HG03432 (cell line): ENCODE measurements at regions not wholly inside any gene's neighbourhood (a gene's known extent, or its start where the extent isn't known, plus 50 kb on each side); places are given as distances from the start of the nearest gene placed in this dataset.
A peak's percentile ranks its signal among the peaks of the same experiment; 100 is the strongest.

Experiments used
- ATAC-seq: cut with Tn5 transposase; IDR thresholded peaks from one replicate; pipeline ENCODE4 v1.9.1; 2021; ENCODE audit warnings: mild to moderate bottlenecking, moderate library complexity; ENCODE audit not compliant: unreplicated experiment

GRCh38 chr6:113570641-113571040 is 286.5 kb upstream of the MARCKS start:
- ATAC-seq, result no peak

GRCh38 chr6:113574147-113574546 is 283.0 kb upstream of the MARCKS start:
- no peak for ATAC-seq

GRCh38 chr6:113576310-113576709 is 280.8 kb upstream of the MARCKS start:
- no peak for ATAC-seq

- no peak for ATAC-seq
Observed at GRCh38 chr6:113578691-113579090, 278.5 kb upstream of the MARCKS start.

- no peak for ATAC-seq
Observed at GRCh38 chr6:113584767-113585166, 272.4 kb upstream of the MARCKS start.

GRCh38 chr6:113585246-113585645 is 271.9 kb upstream of the MARCKS start:
- ATAC-seq, result no peak

GRCh38 chr6:113586413-113587077 is 270.6 kb upstream of the MARCKS start:
- no peak for ATAC-seq

GRCh38 chr6:113587078-113587699 is 270.0 kb upstream of the MARCKS start:
- no peak for ATAC-seq

GRCh38 chr6:113588646-113589045 is 268.5 kb upstream of the MARCKS start:
- ATAC-seq, result no peak

GRCh38 chr6:113591896-113592827 is 265.0 kb upstream of the MARCKS start:
- peak; percentile 58 for ATAC-seq

- ATAC-seq, result no peak
Observed at GRCh38 chr6:113594726-113595125, 262.4 kb upstream of the MARCKS start.

- no peak for ATAC-seq
Observed at GRCh38 chr6:113595911-113596376, 261.2 kb upstream of the MARCKS start.

- peak; percentile 23 for ATAC-seq
Observed at GRCh38 chr6:113596387-113597230, 260.5 kb upstream of the MARCKS start.

GRCh38 chr6:113597231-113597583 is 259.9 kb upstream of the MARCKS start:
- ATAC-seq, result peak; percentile 57

- no peak for ATAC-seq
Observed at GRCh38 chr6:113598786-113599185, 258.4 kb upstream of the MARCKS start.

- no peak for ATAC-seq
Observed at GRCh38 chr6:113599444-113599843, 257.7 kb upstream of the MARCKS start.

GRCh38 chr6:113600551-113601339 is 256.4 kb upstream of the MARCKS start:
- ATAC-seq, result no peak

- no peak for ATAC-seq
Observed at GRCh38 chr6:113607821-113608545, 249.2 kb upstream of the MARCKS start.

- ATAC-seq, result no peak
Observed at GRCh38 chr6:113610377-113610988, 246.7 kb upstream of the MARCKS start.
